ENCODE measurements at regions not wholly inside any gene's neighbourhood (a gene's known extent, or its start where the extent isn't known, plus 50 kb on each side); places are given as distances from the start of the nearest gene placed in this dataset.

DNA sequence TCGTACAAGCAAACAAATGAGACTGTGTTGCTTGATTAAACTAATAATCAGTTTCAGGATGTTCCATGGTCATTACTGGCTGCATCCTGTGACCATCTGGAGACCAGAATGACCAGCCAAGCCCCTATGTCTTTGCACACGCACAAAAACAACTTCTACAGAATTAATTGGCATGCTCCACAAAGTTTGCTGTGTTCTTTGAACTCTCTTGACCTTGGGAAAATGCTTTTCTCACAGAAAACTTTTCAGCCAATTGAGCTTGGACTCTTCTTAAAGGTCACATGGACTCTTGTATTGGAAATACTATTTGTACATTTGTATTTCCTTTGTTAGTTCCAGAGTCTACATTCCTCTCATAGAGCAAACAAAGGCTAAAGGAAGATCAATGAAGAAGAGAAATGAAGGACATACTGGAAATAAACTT is 147.8 kb downstream of the ARRDC3 start:
- no peak for DNase-seq

- no peak for DNase-seq
Measured at GRCh38 chr5:91232523-91232922, 150.6 kb downstream of the ARRDC3 start.

- no peak for DNase-seq
Measured at GRCh38 chr5:91229031-91229727, 153.9 kb downstream of the ARRDC3 start.

DNA sequence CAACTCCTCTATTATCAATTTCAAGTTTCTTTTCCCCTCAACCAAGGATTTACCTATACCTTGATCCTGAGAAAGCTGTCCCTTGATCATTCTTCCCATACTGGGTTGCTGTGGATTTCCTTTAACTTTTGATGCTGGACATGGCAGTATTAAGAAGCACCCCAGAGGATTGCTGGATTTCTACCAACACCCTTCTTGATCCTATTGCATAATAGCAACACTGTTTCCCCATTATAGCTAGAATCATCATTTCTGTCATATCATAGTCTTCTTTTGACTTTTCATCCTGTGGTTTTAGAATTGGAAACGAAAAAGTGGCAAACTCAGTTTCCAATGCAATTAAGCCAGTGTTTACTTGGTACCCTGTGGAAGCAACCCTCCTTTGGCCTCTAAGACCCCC is 154.9 kb downstream of the ARRDC3 start:
- no peak for DNase-seq

DNA sequence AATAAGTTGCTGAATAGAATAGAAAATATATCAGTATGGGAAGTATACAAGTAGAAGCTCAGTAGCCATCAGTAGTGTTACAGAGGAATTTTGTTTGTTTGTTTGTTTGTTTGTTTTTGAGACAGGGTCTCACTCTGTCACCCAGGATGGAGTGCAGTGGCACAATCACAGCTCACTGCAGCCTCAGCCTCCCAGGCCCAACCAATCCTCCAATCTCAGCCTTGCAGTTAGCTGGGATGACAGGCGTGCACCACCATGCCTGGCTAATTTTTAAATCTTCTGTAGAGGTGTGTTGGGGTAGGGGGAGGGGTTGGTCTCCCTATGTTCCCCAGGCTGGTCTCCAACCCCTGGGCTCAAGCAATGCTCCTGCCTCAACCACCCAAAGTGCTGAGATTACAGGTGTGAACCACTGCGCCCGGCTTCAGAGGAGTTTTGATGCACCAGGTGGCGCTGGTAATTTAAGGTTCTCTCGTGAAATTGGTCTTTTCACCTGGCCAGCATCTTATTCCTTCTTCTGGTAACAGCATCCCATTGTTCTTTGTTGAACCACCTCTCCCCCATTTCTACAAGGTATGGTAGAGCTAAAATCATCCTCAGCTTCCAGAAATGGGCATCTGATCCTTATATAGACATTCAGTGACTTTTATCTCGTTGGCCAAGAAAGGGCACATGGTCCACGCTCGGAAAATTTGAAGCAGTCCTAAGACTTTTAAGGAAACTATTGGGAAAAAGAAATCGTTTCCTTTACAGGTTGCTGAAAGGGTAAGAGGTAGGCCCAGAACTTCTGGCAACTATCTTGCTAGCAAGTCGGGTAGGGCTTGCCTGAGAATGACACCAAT is 157.1 kb downstream of the ARRDC3 start:
- peak; percentile 66 for DNase-seq

- no peak for DNase-seq
Measured at GRCh38 chr5:91224969-91225368, 158.1 kb downstream of the ARRDC3 start.

DNA sequence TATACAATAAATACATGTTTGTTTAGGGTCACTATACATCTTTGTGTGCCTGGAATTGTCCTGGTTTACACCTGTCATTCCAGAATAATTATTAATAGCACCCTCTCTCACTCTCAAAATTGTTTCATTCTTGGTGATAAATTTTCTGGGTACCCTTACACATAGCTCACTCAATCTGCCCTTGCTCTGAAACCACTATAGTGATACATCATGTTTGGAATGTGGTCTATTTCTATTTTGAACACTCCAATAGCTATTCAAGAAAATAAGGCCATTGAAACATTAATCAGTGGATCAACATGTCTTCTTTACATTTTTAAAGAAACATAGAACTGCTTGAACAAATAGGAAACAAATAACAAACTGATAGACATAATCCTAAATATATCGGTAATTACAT is 158.7 kb downstream of the ARRDC3 start:
- no peak for DNase-seq

GRCh38 chr5:91223886-91224285 is 159.2 kb downstream of the ARRDC3 start:
- no peak for DNase-seq

- DNase-seq = no peak
Measured at GRCh38 chr5:91222482-91222881, 160.6 kb downstream of the ARRDC3 start.

GRCh38 chr5:91221917-91222316 is 161.2 kb downstream of the ARRDC3 start:
- DNase-seq = no peak

- DNase-seq = no peak
Measured at GRCh38 chr5:91219803-91220371, 163.2 kb downstream of the ARRDC3 start.

GRCh38 chr5:91219091-91219802 is 163.9 kb downstream of the ARRDC3 start:
- DNase-seq = no peak

- DNase-seq = no peak
Measured at GRCh38 chr5:91217859-91218258, 165.3 kb downstream of the ARRDC3 start.

- DNase-seq = no peak
Measured at GRCh38 chr5:91214571-91214970, 168.5 kb downstream of the ARRDC3 start.

Measured in activated CD8-positive, alpha-beta memory T cell treated with anti-CD3 and anti-CD28 coated beads, Interleukin-2, amount 50 U/mL, for 48 hours (primary cell).